HepG2 (cell line): ENCODE measurements at regions not wholly inside any gene's neighbourhood (a gene's known extent, or its start where the extent isn't known, plus 50 kb on each side); places are given as distances from the start of the nearest gene placed in this dataset.

ENCODE experiments used
- EP300 ChIP-seq, 3 experiments: sonication (generic) in 1 of 3; formaldehyde crosslinking in 1 of 3; IDR thresholded peaks; 2 replicates each; pipeline versions ENCODE4 v1.5.1 to v1.6.1; 2011 to 2020; ENCODE audit warnings: low read depth in 2 of 3, low read length in 2 of 3, borderline replicate concordance in 1 of 3, improper control_type of control experiment in 1 of 3, mild to moderate bottlenecking in 1 of 3, missing genetic modification reagents in 1 of 3, moderate library complexity in 1 of 3
- POLR2A ChIP-seq, 2 experiments: IDR thresholded peaks; 2 replicates each; pipeline ENCODE4 v1.6.1; 2011; ENCODE audit warnings: low read depth in 2 of 2, low read length in 2 of 2, mild to moderate bottlenecking in 1 of 2, moderate library complexity in 1 of 2; ENCODE audit not compliant: insufficient read depth in 1 of 2
- POLR2AphosphoS5 ChIP-seq: IDR thresholded peaks from 2 replicates; pipeline ENCODE4 v1.6.1; 2012; ENCODE audit warnings: low read depth, low read length
- PTBP1 ChIP-seq: fragments of 200-400 bp; formaldehyde crosslinking; IDR thresholded peaks from 2 replicates; pipeline ENCODE4 v1.6.1; 2018; ENCODE audit warnings: low read length, low read depth; ENCODE audit not compliant: poor library complexity, severe bottlenecking
- RAD21 ChIP-seq: fragments of 450-650 bp; formaldehyde crosslinking; IDR thresholded peaks from 2 replicates; pipeline ENCODE4 v1.5.0; 2020; ENCODE audit warnings: mild to moderate bottlenecking
- TAF1 ChIP-seq: sonication (generic); formaldehyde crosslinking; IDR thresholded peaks from 2 replicates; pipeline ENCODE4 v1.4.0; 2020; ENCODE audit warnings: missing genetic modification reagents
- ZNF660 ChIP-seq: sonication (generic); formaldehyde crosslinking; IDR thresholded peaks from 2 replicates; pipeline ENCODE4 v1.5.1; 2020; ENCODE audit warnings: mild to moderate bottlenecking, low read depth, missing genetic modification reagents, borderline replicate concordance
- ZNF883 ChIP-seq: sonication (generic); formaldehyde crosslinking; IDR thresholded peaks from 2 replicates; pipeline ENCODE4 v1.5.1; 2020; ENCODE audit warnings: mild to moderate bottlenecking, missing genetic modification reagents; ENCODE audit errors: not compliant biosample characterization
- TF ChIP-seq, protein P1 (sequence below): IDR thresholded peaks from 2 replicates; pipeline ENCODE4 v1.6.1; 2016; ENCODE audit warnings: control low read depth
- TF ChIP-seq, protein P2 (sequence below): sonication (generic); formaldehyde crosslinking; IDR thresholded peaks from 2 replicates; pipeline ENCODE4 v1.5.0; 2020; ENCODE audit warnings: mild to moderate bottlenecking, missing genetic modification reagents, moderate library complexity
- TF ChIP-seq, protein P3 (sequence below): sonication (generic); formaldehyde crosslinking; IDR thresholded peaks from 2 replicates; pipeline ENCODE4 v1.8.0; 2022; ENCODE audit warnings: low read depth, missing genetic modification reagents
- TF ChIP-seq, protein P4 (sequence below): sonication (generic); formaldehyde crosslinking; IDR thresholded peaks from 2 replicates; pipeline ENCODE4 v1.4.0; 2020; ENCODE audit warnings: missing genetic modification reagents, borderline replicate concordance
- TF ChIP-seq, protein P5 (sequence below): sonication (generic); formaldehyde crosslinking; conservative IDR thresholded peaks from 2 replicates; pipeline ENCODE4 v1.4.0; 2020; ENCODE audit warnings: missing genetic modification reagents
- TF ChIP-seq, protein P6 (sequence below), 2 experiments: sonication (generic) in 1 of 2; formaldehyde crosslinking in 1 of 2; IDR thresholded peaks; 2 replicates each; pipeline versions ENCODE4 v1.4.0 to v1.6.1; 2018 to 2020; ENCODE audit warnings: missing genetic modification reagents in 2 of 2, borderline replicate concordance in 1 of 2, low read depth in 1 of 2, mild to moderate bottlenecking in 1 of 2, missing biosample characterization in 1 of 2

DNA sequence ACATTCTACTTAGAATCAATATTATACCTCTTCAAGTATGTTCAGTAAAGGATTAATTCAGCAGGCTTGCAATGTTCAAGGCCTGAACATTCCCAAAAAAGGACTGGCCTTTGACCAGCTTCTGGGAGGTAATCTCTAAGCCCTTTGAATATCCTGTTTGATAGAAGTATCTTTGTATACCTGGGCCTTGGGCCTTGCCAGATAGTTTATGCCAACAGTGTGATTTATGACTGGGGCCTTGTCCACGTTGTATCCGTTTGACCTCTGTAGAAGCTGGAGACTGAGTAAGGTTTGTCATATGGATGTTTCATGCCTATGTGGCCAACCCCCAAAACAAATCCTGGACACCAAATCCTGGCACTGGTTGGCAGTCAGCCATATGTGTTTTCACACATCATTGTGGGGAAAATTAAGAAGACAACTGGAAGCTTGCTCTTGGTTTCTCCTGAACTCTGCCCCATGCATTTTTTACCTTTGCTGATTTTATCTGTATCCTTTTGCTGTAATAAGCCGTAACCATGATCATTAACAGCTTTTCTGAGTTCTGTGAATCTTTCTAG, 92.1 kb downstream of the RMI1 start:
- TF ChIP-seq, protein P1, sequence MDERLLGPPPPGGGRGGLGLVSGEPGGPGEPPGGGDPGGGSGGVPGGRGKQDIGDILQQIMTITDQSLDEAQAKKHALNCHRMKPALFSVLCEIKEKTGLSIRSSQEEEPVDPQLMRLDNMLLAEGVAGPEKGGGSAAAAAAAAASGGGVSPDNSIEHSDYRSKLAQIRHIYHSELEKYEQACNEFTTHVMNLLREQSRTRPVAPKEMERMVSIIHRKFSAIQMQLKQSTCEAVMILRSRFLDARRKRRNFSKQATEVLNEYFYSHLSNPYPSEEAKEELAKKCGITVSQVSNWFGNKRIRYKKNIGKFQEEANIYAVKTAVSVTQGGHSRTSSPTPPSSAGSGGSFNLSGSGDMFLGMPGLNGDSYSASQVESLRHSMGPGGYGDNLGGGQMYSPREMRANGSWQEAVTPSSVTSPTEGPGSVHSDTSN (CRISPR knock-in tag) = no peak
- no peak for TF ChIP-seq ZNF883
- TF ChIP-seq, protein P2, sequence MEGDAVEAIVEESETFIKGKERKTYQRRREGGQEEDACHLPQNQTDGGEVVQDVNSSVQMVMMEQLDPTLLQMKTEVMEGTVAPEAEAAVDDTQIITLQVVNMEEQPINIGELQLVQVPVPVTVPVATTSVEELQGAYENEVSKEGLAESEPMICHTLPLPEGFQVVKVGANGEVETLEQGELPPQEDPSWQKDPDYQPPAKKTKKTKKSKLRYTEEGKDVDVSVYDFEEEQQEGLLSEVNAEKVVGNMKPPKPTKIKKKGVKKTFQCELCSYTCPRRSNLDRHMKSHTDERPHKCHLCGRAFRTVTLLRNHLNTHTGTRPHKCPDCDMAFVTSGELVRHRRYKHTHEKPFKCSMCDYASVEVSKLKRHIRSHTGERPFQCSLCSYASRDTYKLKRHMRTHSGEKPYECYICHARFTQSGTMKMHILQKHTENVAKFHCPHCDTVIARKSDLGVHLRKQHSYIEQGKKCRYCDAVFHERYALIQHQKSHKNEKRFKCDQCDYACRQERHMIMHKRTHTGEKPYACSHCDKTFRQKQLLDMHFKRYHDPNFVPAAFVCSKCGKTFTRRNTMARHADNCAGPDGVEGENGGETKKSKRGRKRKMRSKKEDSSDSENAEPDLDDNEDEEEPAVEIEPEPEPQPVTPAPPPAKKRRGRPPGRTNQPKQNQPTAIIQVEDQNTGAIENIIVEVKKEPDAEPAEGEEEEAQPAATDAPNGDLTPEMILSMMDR (CRISPR knock-in tag) = no peak
- TF ChIP-seq, protein P3, sequence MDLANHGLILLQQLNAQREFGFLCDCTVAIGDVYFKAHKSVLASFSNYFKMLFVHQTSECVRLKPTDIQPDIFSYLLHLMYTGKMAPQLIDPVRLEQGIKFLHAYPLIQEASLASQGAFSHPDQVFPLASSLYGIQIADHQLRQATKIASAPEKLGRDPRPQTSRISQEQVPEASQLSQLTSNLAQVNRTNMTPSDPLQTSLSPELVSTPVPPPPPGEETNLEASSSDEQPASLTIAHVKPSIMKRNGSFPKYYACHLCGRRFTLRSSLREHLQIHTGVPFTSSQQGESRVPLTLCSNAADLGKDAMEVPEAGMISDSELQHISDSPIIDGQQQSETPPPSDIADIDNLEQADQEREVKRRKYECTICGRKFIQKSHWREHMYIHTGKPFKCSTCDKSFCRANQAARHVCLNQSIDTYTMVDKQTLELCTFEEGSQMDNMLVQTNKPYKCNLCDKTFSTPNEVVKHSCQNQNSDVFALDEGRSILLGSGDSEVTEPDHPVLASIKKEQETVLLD (CRISPR knock-in tag) = no peak
- TF ChIP-seq RAD21 (CRISPR knock-in tag) = no peak
- no peak for TF ChIP-seq TAF1 (CRISPR knock-in tag)
- TF ChIP-seq ZNF660 = no peak
- TF ChIP-seq, protein P4, sequence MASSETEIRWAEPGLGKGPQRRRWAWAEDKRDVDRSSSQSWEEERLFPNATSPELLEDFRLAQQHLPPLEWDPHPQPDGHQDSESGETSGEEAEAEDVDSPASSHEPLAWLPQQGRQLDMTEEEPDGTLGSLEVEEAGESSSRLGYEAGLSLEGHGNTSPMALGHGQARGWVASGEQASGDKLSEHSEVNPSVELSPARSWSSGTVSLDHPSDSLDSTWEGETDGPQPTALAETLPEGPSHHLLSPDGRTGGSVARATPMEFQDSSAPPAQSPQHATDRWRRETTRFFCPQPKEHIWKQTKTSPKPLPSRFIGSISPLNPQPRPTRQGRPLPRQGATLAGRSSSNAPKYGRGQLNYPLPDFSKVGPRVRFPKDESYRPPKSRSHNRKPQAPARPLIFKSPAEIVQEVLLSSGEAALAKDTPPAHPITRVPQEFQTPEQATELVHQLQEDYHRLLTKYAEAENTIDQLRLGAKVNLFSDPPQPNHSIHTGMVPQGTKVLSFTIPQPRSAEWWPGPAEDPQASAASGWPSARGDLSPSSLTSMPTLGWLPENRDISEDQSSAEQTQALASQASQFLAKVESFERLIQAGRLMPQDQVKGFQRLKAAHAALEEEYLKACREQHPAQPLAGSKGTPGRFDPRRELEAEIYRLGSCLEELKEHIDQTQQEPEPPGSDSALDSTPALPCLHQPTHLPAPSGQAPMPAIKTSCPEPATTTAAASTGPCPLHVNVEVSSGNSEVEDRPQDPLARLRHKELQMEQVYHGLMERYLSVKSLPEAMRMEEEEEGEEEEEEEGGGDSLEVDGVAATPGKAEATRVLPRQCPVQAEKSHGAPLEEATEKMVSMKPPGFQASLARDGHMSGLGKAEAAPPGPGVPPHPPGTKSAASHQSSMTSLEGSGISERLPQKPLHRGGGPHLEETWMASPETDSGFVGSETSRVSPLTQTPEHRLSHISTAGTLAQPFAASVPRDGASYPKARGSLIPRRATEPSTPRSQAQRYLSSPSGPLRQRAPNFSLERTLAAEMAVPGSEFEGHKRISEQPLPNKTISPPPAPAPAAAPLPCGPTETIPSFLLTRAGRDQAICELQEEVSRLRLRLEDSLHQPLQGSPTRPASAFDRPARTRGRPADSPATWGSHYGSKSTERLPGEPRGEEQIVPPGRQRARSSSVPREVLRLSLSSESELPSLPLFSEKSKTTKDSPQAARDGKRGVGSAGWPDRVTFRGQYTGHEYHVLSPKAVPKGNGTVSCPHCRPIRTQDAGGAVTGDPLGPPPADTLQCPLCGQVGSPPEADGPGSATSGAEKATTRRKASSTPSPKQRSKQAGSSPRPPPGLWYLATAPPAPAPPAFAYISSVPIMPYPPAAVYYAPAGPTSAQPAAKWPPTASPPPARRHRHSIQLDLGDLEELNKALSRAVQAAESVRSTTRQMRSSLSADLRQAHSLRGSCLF = no peak
- TF ChIP-seq POLR2AphosphoS5 = no peak
- TF ChIP-seq POLR2A (IDR thresholded peaks at IDR 0.05; ENCODE audit: insufficient read depth in 1 of 2, low read depth in 2 of 2, low read length in 2 of 2) = no peak
- TF ChIP-seq PTBP1 = no peak
- TF ChIP-seq, protein P5, sequence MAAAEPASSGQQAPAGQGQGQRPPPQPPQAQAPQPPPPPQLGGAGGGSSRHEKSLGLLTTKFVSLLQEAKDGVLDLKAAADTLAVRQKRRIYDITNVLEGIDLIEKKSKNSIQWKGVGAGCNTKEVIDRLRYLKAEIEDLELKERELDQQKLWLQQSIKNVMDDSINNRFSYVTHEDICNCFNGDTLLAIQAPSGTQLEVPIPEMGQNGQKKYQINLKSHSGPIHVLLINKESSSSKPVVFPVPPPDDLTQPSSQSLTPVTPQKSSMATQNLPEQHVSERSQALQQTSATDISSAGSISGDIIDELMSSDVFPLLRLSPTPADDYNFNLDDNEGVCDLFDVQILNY (CRISPR knock-in tag) = no peak
- TF ChIP-seq, protein P6, sequence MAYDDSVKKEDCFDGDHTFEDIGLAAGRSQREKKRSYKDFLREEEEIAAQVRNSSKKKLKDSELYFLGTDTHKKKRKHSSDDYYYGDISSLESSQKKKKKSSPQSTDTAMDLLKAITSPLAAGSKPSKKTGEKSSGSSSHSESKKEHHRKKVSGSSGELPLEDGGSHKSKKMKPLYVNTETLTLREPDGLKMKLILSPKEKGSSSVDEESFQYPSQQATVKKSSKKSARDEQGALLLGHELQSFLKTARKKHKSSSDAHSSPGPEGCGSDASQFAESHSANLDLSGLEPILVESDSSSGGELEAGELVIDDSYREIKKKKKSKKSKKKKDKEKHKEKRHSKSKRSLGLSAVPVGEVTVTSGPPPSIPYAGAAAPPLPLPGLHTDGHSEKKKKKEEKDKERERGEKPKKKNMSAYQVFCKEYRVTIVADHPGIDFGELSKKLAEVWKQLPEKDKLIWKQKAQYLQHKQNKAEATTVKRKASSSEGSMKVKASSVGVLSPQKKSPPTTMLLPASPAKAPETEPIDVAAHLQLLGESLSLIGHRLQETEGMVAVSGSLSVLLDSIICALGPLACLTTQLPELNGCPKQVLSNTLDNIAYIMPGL (CRISPR knock-in tag; IDR thresholded peaks at IDR 0.05; ENCODE audit: borderline replicate concordance in 1 of 2, low read depth in 1 of 2) = no peak
- no peak for TF ChIP-seq EP300 (IDR thresholded peaks at IDR 0.05; ENCODE audit: low read depth in 2 of 2, low read length in 2 of 2)
- TF ChIP-seq EP300 (CRISPR knock-in tag; IDR thresholded peaks at IDR 0.05; ENCODE audit: borderline replicate concordance) = no peak
